K562 (cell line): ENCODE measurements at regions not wholly inside any gene's neighbourhood (a gene's known extent, or its start where the extent isn't known, plus 50 kb on each side); places are given as distances from the start of the nearest gene placed in this dataset.

Experiments used
- ATAC-seq: fragments of 200-7000 bp; cut with Tn5 transposase; 3 replicates; pipeline ENCODE4 v1.9.1; 2020; ENCODE audit warnings: moderate library complexity
- BruUV-seq: library from RNA; stranded (reverse); fragments of 400-500 nt; replicated peaks from 2 replicates; lab custom pipeline; 2021; lab: Mats Ljungman, UMichigan
- CTCF ChIA-PET: fragments of 300-600 bp; formaldehyde crosslinking; extraction: SDS; loops from one replicate; lab custom pipeline; 2021; ENCODE audit warnings: low intra/inter-chr PET ratio; lab: Yijun Ruan, JAX
- POLR2A ChIA-PET: fragments of 300-600, 350-650 bp; sonication (Branson Sonifier 250); formaldehyde crosslinking; extraction: SDS; loops from one replicate; lab custom pipeline; 2021; ENCODE audit warnings: antibody characterized with exemption, inconsistent platforms; lab: Yijun Ruan, JAX
- DNase-seq, 4 experiments: peaks; one replicate each; pipeline versions ENCODE4 v3.0.0 to v3.0.0-alpha.2; 2011 to 2018; ENCODE audit warnings: low spot score in 3 of 4, mixed read lengths in 3 of 4; ENCODE audit errors: extremely low read depth in 1 of 4
- FAIRE-seq: peaks from 2 replicates; lab custom pipeline; 2011; peaks lifted over from hg19 to GRCh38; lab: Jason Lieb, UNC
- H2AFZ ChIP-seq: 2 replicates; pipeline ENCODE4 v1.6.0; 2011; ENCODE audit warnings: low read depth, low read length, control low read depth, inconsistent platforms
- H3K27ac ChIP-seq: fragments of 200-600 bp; 3 replicates; pipeline ENCODE4 v1.8.0; 2011; ENCODE audit warnings: low read depth, mild to moderate bottlenecking, control low read depth, inconsistent platforms, low read length, moderate library complexity, mixed read lengths; ENCODE audit errors: extremely low read depth
- H3K27me3 ChIP-seq, 2 experiments: fragments of 300-600 bp in 1 of 2; 2 replicates in 1 of 2; 3 replicates in 1 of 2; pipeline versions ENCODE4 v1.6.0 to v1.8.0; 2011; ENCODE audit warnings: inconsistent platforms in 2 of 2, low read length in 2 of 2, mild to moderate bottlenecking in 1 of 2, mixed read lengths in 1 of 2, moderate library complexity in 1 of 2; ENCODE audit not compliant: control insufficient read depth in 2 of 2, insufficient read depth in 2 of 2
- H3K36me3 ChIP-seq: fragments of 300-600 bp; 3 replicates; pipeline ENCODE4 v1.8.0; 2011; ENCODE audit warnings: mild to moderate bottlenecking, low read length, inconsistent platforms; ENCODE audit not compliant: control insufficient read depth, insufficient read depth
- H3K4me1 ChIP-seq, 2 experiments: fragments of 200-600 bp in 1 of 2; replicated peaks in 1 of 2; 2 replicates in 1 of 2; 3 replicates in 1 of 2; pipeline versions ENCODE4 v1.5.1 to v1.8.0; 2011; ENCODE audit warnings: inconsistent platforms in 2 of 2, low read length in 2 of 2, mild to moderate bottlenecking in 1 of 2, mixed read lengths in 1 of 2, moderate library complexity in 1 of 2; ENCODE audit not compliant: control insufficient read depth in 2 of 2, insufficient read depth in 2 of 2
- H3K4me2 ChIP-seq: 2 replicates; pipeline ENCODE4 v1.6.1; 2011; ENCODE audit warnings: low read length, control low read depth, inconsistent platforms, mixed read lengths; ENCODE audit not compliant: insufficient read depth
- H3K4me3 ChIP-seq: fragments of 200-600 bp; sonication (generic), shearing (Covaris generic); 2 replicates; pipeline ENCODE4 v1.5.1; 2016; ENCODE audit warnings: control low read depth, inconsistent platforms
- H3K79me2 ChIP-seq: fragments of 200-600 bp; 3 replicates; pipeline ENCODE4 v1.8.0; 2011; ENCODE audit warnings: low read length, inconsistent platforms; ENCODE audit not compliant: control insufficient read depth, insufficient read depth
- H3K9ac ChIP-seq, 2 experiments: 2 replicates each; pipeline versions ENCODE4 v1.6.0 to v1.6.1; 2011; ENCODE audit warnings: low read depth in 2 of 2, low read length in 2 of 2, control low read depth in 1 of 2, inconsistent platforms in 1 of 2, mild to moderate bottlenecking in 1 of 2, mixed read lengths in 1 of 2; ENCODE audit not compliant: insufficient read depth in 1 of 2
- H3K9me1 ChIP-seq: one replicate; pipeline ENCODE4 v1.6.0; 2011; ENCODE audit warnings: inconsistent platforms, mild to moderate bottlenecking, low read length, moderate library complexity; ENCODE audit not compliant: control insufficient read depth, insufficient read depth
- H3K9me3 ChIP-seq: replicated peaks from 2 replicates; pipeline ENCODE4 v1.5.1; 2011; ENCODE audit warnings: low read depth, low read length, inconsistent platforms; ENCODE audit not compliant: control insufficient read depth, insufficient read depth
- H4K20me1 ChIP-seq: replicated peaks from 2 replicates; pipeline ENCODE4 v1.6.1; 2011; ENCODE audit warnings: low read length, inconsistent platforms, mixed read lengths; ENCODE audit not compliant: control insufficient read depth, insufficient read depth
- CBX5 ChIP-seq: IDR thresholded peaks from 2 replicates; pipeline ENCODE4 v1.6.1; 2014; ENCODE audit warnings: low read depth, borderline replicate concordance
- HMGN3 ChIP-seq: IDR thresholded peaks from 2 replicates; pipeline ENCODE4 v1.6.1; 2011; ENCODE audit warnings: borderline replicate concordance, low read depth, mild to moderate bottlenecking, mixed read lengths, low read length; ENCODE audit not compliant: insufficient read length; ENCODE audit errors: extremely low read depth
- MAZ ChIP-seq, 2 experiments: fragments of 450-650 bp in 1 of 2; sonication (generic) in 1 of 2; formaldehyde crosslinking; IDR thresholded peaks in 1 of 2; conservative IDR thresholded peaks in 1 of 2; 2 replicates each; pipeline versions ENCODE4 v1.4.0 to v1.5.0; 2020; ENCODE audit warnings: mild to moderate bottlenecking in 1 of 2, missing genetic modification reagents in 1 of 2
- ZNF511 ChIP-seq: sonication (generic); formaldehyde crosslinking; IDR thresholded peaks from 2 replicates; pipeline ENCODE4 v1.8.0; 2022; ENCODE audit warnings: mild to moderate bottlenecking, missing genetic modification reagents
- ZNF699 ChIP-seq: fragments of 250-450 bp; sonication (Bioruptor Pico); IDR thresholded peaks from 2 replicates; pipeline ENCODE4 v1.8.0; 2021; ENCODE audit warnings: mild to moderate bottlenecking, moderate library complexity; ENCODE audit not compliant: insufficient replicate concordance
- WGBS: fragments of 100-300 bp; shearing (Covaris generic); methylation state at CpG from one replicate; pipeline ENCODE4 v1.1.6; 2016; ENCODE audit warnings: low coverage, mixed read lengths; ENCODE audit not compliant: insufficient coverage; ENCODE audit errors: missing lambda C conversion rate; 5-methylcytosine and 5-hydroxymethylcytosine counted together
- in situ Hi-C: fragments of 300-500 bp; cut with MboI; formaldehyde crosslinking; loops from 4 replicates; pipeline ENCODE4 v1.15.0; 2018; ENCODE audit warnings: inconsistent platforms, mixed read lengths
- intact Hi-C: fragments of 100-400 bp; cut with micrococcal nuclease; formaldehyde crosslinking; loops from 2 replicates; pipeline ENCODE4 v1.14.2; 2022

- in situ Hi-C loops: no loop called here
- peaks cover 0 to 6% of the 10 kb centered on the region in 2 experiments; a peak in 1 of 5 replicates for H3K4me1 ChIP-seq
- no peak overlapping the region for H2AFZ ChIP-seq
- 5% methylated on average over 29 of the region's 41 CpGs for WGBS
- BruUV-seq: no TSS peak
- ATAC-seq (peak; percentile 33; the same call in 1 of the 3 replicates), DNase-seq (peak in 1 of 4 experiments; percentile 8), FAIRE-seq (no peak)
- ChIA-PET POLR2A (no interaction called here), CTCF (no interaction called here)
- H4K20me1 ChIP-seq: no peaks in the 10 kb centered on the region
- H3K4me2 ChIP-seq: no peak overlapping the region
- H3K9me1 ChIP-seq: no peaks in the 10 kb centered on the region
- no peaks in the 10 kb centered on the region for H3K79me2 ChIP-seq
- H3K27me3 ChIP-seq: no peaks in the 10 kb centered on the region
- H3K9ac ChIP-seq: no peak overlapping the region
- H3K4me3 ChIP-seq: no peak overlapping the region
- no peak for TF ChIP-seq MAZ (CRISPR knock-in tag; conservative IDR thresholded peaks at IDR 0.05 in 1 of 2, IDR thresholded peaks at IDR 0.05 in 1 of 2)
- TF ChIP-seq, all 486 proteins: peak for 0
- H3K27ac ChIP-seq: no peak overlapping the region
- H3K36me3 ChIP-seq: no peaks in the 10 kb centered on the region
- intact Hi-C loops: no loop called here
- H3K9me3 ChIP-seq: no peaks in the 10 kb centered on the region; the same call in 1 of the 2 replicates
Observed at GRCh38 chr4:158043971-158044618, 128.7 kb downstream of the GASK1B start.

DNA sequence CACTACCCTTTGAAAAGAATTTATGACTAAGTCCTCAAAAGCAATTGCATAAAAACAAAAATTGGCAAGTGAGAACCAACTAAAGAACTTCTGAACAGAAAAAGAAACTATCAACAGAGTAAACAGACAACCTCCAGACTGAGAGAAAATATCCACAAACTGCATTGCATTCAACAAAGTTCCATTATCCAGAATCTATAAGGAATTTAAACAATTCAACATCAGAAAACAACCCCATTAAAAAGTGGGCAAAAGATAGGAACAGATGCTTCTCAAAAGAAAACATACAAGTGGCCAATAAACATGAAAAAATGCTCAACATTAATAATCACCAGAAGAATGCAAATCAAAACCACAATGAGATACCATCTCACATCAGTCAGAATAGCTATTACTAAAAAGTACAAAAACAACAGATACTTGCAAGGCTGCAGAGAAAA is 130.2 kb downstream of the GASK1B start:
- H3K4me1 ChIP-seq: peaks cover 0 to 6% of the 10 kb centered on the region in 2 experiments; a peak in 1 of 5 replicates
- CTCF ChIA-PET: no interaction called here
- ATAC-seq (no peak), DNase-seq (no peak)
- no peak overlapping the region for H2AFZ ChIP-seq
- H3K4me3 ChIP-seq: no peak overlapping the region
- H3K9me3 ChIP-seq: no peaks in the 10 kb centered on the region; the same call in none of the 2 replicates
- H3K79me2 ChIP-seq: no peaks in the 10 kb centered on the region
- no TSS peak for BruUV-seq
- no peak overlapping the region for H3K27ac ChIP-seq
- H3K36me3 ChIP-seq: no peaks in the 10 kb centered on the region
- in situ Hi-C loops (no loop called here), intact Hi-C loops (no loop called here)
- H3K9me1 ChIP-seq: no peaks in the 10 kb centered on the region
- H3K4me2 ChIP-seq: no peak overlapping the region
- no peaks in the 10 kb centered on the region for H3K27me3 ChIP-seq
- POLR2A ChIA-PET: no interaction called here
- no peaks in the 10 kb centered on the region for H4K20me1 ChIP-seq
- H3K9ac ChIP-seq: no peak overlapping the region
- TF ChIP-seq CBX5 (no peak), HMGN3 (no peak), ZNF699 (CRISPR knock-in tag) (no peak), ZNF511 (CRISPR knock-in tag) (no peak)
- TF ChIP-seq, all 486 proteins: peak for 0
- FAIRE-seq: no peak
